ENCODE measurements at regions not wholly inside any gene's neighbourhood (a gene's known extent, or its start where the extent isn't known, plus 50 kb on each side); places are given as distances from the start of the nearest gene placed in this dataset.

DNA sequence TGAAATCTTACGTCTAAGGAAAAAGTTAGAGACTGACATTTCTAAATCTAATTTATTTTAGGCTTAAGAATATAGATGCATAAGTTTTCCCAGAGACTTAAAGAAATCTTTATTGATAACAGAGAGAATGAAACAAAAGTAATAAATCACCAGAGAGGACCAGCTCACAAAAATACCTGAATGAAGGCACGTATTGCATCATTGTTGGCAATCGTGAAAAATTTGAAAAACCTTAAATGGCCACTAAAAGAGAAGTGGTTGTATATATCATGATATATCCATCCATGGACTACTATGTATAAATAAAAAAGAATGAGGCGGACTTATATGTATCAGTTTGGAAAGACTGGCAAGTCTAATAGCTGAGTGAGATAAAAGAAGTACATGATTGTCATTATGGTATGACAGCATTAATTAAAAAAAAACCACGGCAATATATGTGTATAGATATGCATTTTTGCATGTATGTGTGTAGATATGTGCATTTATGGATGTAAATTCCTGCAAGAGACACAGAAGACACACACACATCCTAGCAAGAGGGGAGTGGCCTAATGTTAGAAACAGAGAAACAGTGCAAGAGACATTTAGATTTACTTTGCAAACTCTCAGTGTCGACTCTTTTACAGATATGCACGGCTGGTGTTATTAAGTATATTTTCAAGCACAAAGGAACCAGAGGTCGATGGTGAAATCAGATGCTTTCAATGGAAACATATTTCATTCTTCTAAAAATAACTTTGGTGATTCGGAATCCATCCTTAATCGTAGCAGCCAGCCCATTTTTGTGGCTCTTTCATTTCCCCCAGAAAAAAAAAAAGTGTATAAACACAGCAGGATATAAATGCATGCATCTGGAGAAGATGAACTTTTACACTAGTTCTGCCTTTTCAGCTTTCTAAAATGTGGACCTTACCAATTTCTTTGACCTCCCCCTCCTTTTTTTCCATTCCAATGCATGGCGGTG is 156.1 kb upstream of the SALL4 start:
- Histone ChIP-seq H3K4me2 (ENCODE audit: low read length) (no peak overlapping the region), H2BK5ac (ENCODE audit: low read depth, low read length, poor library complexity) (no peak overlapping the region), H3K79me1 (ENCODE audit: low read length) (no peaks in the 10 kb centered on the region), H3K27me3 (ENCODE audit: insufficient read depth, low read length) (no peaks in the 10 kb centered on the region), H2BK120ac (ENCODE audit: insufficient read depth, low read length, poor library complexity) (no peak overlapping the region), H2BK12ac (ENCODE audit: low read length) (no peak overlapping the region), H3K18ac (ENCODE audit: low read length) (no peak overlapping the region), H4K91ac (ENCODE audit: low read depth, low read length) (no peak overlapping the region), H2AFZ (ENCODE audit: insufficient read depth, low read length, poor library complexity) (no peak overlapping the region), H3K23ac (ENCODE audit: low read length) (no peak overlapping the region), H3K27ac (ENCODE audit: low read depth, low read length) (no peak overlapping the region), H3K14ac (ENCODE audit: low read length) (no peak overlapping the region), H2AK5ac (ENCODE audit: low read length) (no peak overlapping the region), H3K4ac (ENCODE audit: low read depth, low read length) (no peak overlapping the region), H3K79me2 (ENCODE audit: control insufficient read depth, insufficient read depth, low read length, poor library complexity) (no peaks in the 10 kb centered on the region), H3K9me3 (ENCODE audit: insufficient read depth, low read depth, low read length) (no peaks in the 10 kb centered on the region), H3K4me3 (ENCODE audit: low read depth, low read length) (no peak overlapping the region), H4K8ac (ENCODE audit: low read depth, low read length) (no peak overlapping the region), H3K36me3 (ENCODE audit: control insufficient read depth in 1 of 2, insufficient read depth in 2 of 2, low read length in 2 of 2) (no peaks in the 10 kb centered on the region), H3K9ac (ENCODE audit: low read length) (no peak overlapping the region), H4K12ac (ENCODE audit: low read depth, low read length) (no peak overlapping the region), H3K4me1 (ENCODE audit: control insufficient read depth in 1 of 2, insufficient read depth in 2 of 2, low read length in 2 of 2) (peaks cover 0 to 3% of the 10 kb centered on the region in 2 experiments)
- WGBS (ENCODE audit: extremely low coverage, insufficient coverage, insufficient read length): no CpG with 5 or more reads among the region's 11 CpGs
- peak in 1 of 2 donors; percentile 36 for DNase-seq

DNA sequence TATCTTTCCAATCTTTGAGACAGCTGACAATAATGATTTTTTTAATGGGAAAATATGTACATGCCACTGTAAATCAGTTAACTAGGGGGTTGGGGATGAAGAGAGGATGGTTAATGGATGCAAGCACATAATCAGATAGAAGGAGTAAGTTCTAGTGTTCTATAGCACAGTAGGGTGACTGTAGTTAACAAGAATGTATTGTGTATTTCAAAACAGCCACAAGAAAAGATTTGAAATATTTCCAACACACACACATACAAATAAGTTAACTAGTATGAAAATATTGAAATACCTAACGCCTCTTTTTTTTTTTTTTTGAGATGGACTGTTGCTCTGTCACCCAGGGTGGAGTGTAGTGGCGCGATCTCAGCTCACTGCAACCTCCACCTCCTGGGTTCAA is 153.4 kb upstream of the SALL4 start:
- no peak overlapping the region for H3K4ac ChIP-seq (ENCODE audit: low read depth, low read length)
- no peak overlapping the region for H2AFZ ChIP-seq (ENCODE audit: insufficient read depth, low read length, poor library complexity)
- no CpG with 5 or more reads among the region's 3 CpGs for WGBS (ENCODE audit: extremely low coverage, insufficient coverage, insufficient read length)
- H3K9ac ChIP-seq (ENCODE audit: low read length): no peak overlapping the region
- no peak overlapping the region for H3K18ac ChIP-seq (ENCODE audit: low read length)
- H3K79me2 ChIP-seq (ENCODE audit: control insufficient read depth, insufficient read depth, low read length, poor library complexity): no peaks in the 10 kb centered on the region
- no peak overlapping the region for H4K8ac ChIP-seq (ENCODE audit: low read depth, low read length)
- no peak overlapping the region for H4K12ac ChIP-seq (ENCODE audit: low read depth, low read length)
- H3K4me3 ChIP-seq (ENCODE audit: low read depth, low read length): no peak overlapping the region
- H4K91ac ChIP-seq (ENCODE audit: low read depth, low read length): no peak overlapping the region
- no peak overlapping the region for H2BK5ac ChIP-seq (ENCODE audit: low read depth, low read length, poor library complexity)
- no peak overlapping the region for H2BK12ac ChIP-seq (ENCODE audit: low read length)
- no peaks in the 10 kb centered on the region for H3K36me3 ChIP-seq (ENCODE audit: control insufficient read depth in 1 of 2, insufficient read depth in 2 of 2, low read length in 2 of 2)
- H3K23ac ChIP-seq (ENCODE audit: low read length): no peak overlapping the region
- H3K27me3 ChIP-seq (ENCODE audit: insufficient read depth, low read length): no peaks in the 10 kb centered on the region
- H3K4me1 ChIP-seq (ENCODE audit: control insufficient read depth in 1 of 2, insufficient read depth in 2 of 2, low read length in 2 of 2): no peaks in the 10 kb centered on the region
- no peaks in the 10 kb centered on the region for H3K9me3 ChIP-seq (ENCODE audit: insufficient read depth, low read depth, low read length)
- no peak overlapping the region for H2BK120ac ChIP-seq (ENCODE audit: insufficient read depth, low read length, poor library complexity)
- peak; percentile 52 to 79 for DNase-seq
- no peak overlapping the region for H3K27ac ChIP-seq (ENCODE audit: low read depth, low read length)
- no peak overlapping the region for H3K14ac ChIP-seq (ENCODE audit: low read length)
- no peak overlapping the region for H3K4me2 ChIP-seq (ENCODE audit: low read length)
- H3K79me1 ChIP-seq (ENCODE audit: low read length): no peaks in the 10 kb centered on the region
- H2AK5ac ChIP-seq (ENCODE audit: low read length): no peak overlapping the region

DNA sequence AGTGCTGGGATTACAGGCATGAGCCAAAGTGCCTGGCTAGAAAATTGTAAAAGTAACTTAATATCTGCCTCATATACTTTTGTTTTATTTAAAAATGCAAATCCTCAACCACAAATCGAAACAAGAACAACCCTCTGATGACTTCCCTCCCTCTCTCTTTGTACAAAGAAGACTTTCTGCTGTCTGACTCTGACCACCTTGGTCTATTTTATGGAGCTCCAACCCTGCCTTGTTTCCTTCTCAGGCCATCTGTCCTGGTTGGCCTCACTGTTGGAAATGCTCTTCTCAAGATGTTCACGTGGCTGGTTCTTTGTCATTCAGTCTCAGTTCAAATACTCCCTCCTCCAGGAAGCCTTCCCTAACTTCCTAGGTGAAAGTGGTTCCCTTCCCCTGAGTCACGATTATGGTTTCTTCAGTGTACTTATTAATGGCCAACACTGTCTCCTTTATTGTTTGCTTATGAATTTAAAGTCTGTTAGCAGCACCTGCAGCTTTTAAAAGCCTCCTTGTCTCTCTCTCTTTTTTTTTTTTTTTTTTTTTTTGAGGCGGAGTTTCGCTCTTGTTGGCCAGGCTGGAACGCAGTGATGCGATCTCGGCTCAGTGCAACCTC is 151.5 kb upstream of the SALL4 start:
- Histone ChIP-seq H3K79me1 (ENCODE audit: low read length) (no peaks in the 10 kb centered on the region), H2BK12ac (ENCODE audit: low read length) (no peak overlapping the region), H3K18ac (ENCODE audit: low read length) (no peak overlapping the region), H3K4me3 (ENCODE audit: low read depth, low read length) (no peak overlapping the region), H3K4me1 (ENCODE audit: control insufficient read depth in 1 of 2, insufficient read depth in 2 of 2, low read length in 2 of 2) (no peaks in the 10 kb centered on the region), H2BK5ac (ENCODE audit: low read depth, low read length, poor library complexity) (no peak overlapping the region), H3K36me3 (ENCODE audit: control insufficient read depth in 1 of 2, insufficient read depth in 2 of 2, low read length in 2 of 2) (no peaks in the 10 kb centered on the region), H4K8ac (ENCODE audit: low read depth, low read length) (no peak overlapping the region), H2AK5ac (ENCODE audit: low read length) (no peak overlapping the region), H2AFZ (ENCODE audit: insufficient read depth, low read length, poor library complexity) (no peak overlapping the region), H3K79me2 (ENCODE audit: control insufficient read depth, insufficient read depth, low read length, poor library complexity) (no peaks in the 10 kb centered on the region), H2BK120ac (ENCODE audit: insufficient read depth, low read length, poor library complexity) (no peak overlapping the region), H4K91ac (ENCODE audit: low read depth, low read length) (no peak overlapping the region), H3K27ac (ENCODE audit: low read depth, low read length) (no peak overlapping the region), H3K4ac (ENCODE audit: low read depth, low read length) (no peak overlapping the region), H3K9ac (ENCODE audit: low read length) (no peak overlapping the region), H3K9me3 (ENCODE audit: insufficient read depth, low read depth, low read length) (no peaks in the 10 kb centered on the region), H4K12ac (ENCODE audit: low read depth, low read length) (no peak overlapping the region), H3K4me2 (ENCODE audit: low read length) (no peak overlapping the region), H3K14ac (ENCODE audit: low read length) (no peak overlapping the region), H3K23ac (ENCODE audit: low read length) (no peak overlapping the region), H3K27me3 (ENCODE audit: insufficient read depth, low read length) (no peaks in the 10 kb centered on the region)
- WGBS (ENCODE audit: extremely low coverage, insufficient coverage, insufficient read length): no CpG with 5 or more reads among the region's 8 CpGs
- no peak for DNase-seq

DNA sequence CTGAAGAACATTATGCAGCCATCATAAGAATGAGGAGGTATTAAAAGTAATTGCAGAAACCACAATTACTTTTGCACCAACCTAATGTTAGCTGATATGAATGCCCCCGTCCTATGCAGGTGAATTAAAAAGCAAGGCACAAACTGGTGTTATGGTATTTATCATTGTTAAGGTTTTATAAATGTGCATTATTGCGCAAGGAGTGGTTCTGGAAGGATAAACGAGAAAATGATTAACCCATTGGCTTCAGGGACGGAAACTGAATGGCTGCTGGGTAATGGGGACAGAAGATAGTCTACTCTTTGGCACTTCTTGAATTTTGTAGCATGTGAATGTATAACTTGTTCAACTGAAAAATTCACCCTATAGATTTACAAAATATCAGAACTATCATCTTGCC is 148.6 kb upstream of the SALL4 start:
- H2BK120ac ChIP-seq (ENCODE audit: insufficient read depth, low read length, poor library complexity): no peak overlapping the region
- H3K4ac ChIP-seq (ENCODE audit: low read depth, low read length): no peak overlapping the region
- no peak overlapping the region for H3K27ac ChIP-seq (ENCODE audit: low read depth, low read length)
- no peak overlapping the region for H2BK5ac ChIP-seq (ENCODE audit: low read depth, low read length, poor library complexity)
- no peak overlapping the region for H4K8ac ChIP-seq (ENCODE audit: low read depth, low read length)
- no peak overlapping the region for H3K14ac ChIP-seq (ENCODE audit: low read length)
- DNase-seq: no peak
- H3K23ac ChIP-seq (ENCODE audit: low read length): no peak overlapping the region
- no peaks in the 10 kb centered on the region for H3K79me2 ChIP-seq (ENCODE audit: control insufficient read depth, insufficient read depth, low read length, poor library complexity)
- H4K91ac ChIP-seq (ENCODE audit: low read depth, low read length): no peak overlapping the region
- no peaks in the 10 kb centered on the region for H3K27me3 ChIP-seq (ENCODE audit: insufficient read depth, low read length)
- no peaks in the 10 kb centered on the region for H3K9me3 ChIP-seq (ENCODE audit: insufficient read depth, low read depth, low read length)
- H3K4me2 ChIP-seq (ENCODE audit: low read length): no peak overlapping the region
- no peaks in the 10 kb centered on the region for H3K79me1 ChIP-seq (ENCODE audit: low read length)
- H3K9ac ChIP-seq (ENCODE audit: low read length): no peak overlapping the region
- H2BK12ac ChIP-seq (ENCODE audit: low read length): no peak overlapping the region
- no peaks in the 10 kb centered on the region for H3K36me3 ChIP-seq (ENCODE audit: control insufficient read depth in 1 of 2, insufficient read depth in 2 of 2, low read length in 2 of 2)
- WGBS (ENCODE audit: extremely low coverage, insufficient coverage, insufficient read length): no CpG with 5 or more reads among the region's 4 CpGs
- H3K4me1 ChIP-seq (ENCODE audit: control insufficient read depth in 1 of 2, insufficient read depth in 2 of 2, low read length in 2 of 2): no peaks in the 10 kb centered on the region
- no peak overlapping the region for H2AFZ ChIP-seq (ENCODE audit: insufficient read depth, low read length, poor library complexity)
- no peak overlapping the region for H3K4me3 ChIP-seq (ENCODE audit: low read depth, low read length)
- no peak overlapping the region for H3K18ac ChIP-seq (ENCODE audit: low read length)
- H4K12ac ChIP-seq (ENCODE audit: low read depth, low read length): no peak overlapping the region
- H2AK5ac ChIP-seq (ENCODE audit: low read length): no peak overlapping the region

Data from trophoblast cell (in vitro differentiated cells and primary cell).